GM12878 (cell line): ENCODE measurements at regions not wholly inside any gene's neighbourhood (a gene's known extent, or its start where the extent isn't known, plus 50 kb on each side); places are given as distances from the start of the nearest gene placed in this dataset.

Source experiments
- ATAC-seq: fragments of 200-7000 bp; cut with Tn5 transposase; 3 replicates; pipeline ENCODE4 v1.9.1; 2020; ENCODE audit warnings: mild to moderate bottlenecking, moderate library complexity
- BruUV-seq: library from RNA; stranded (reverse); fragments of 400-500 nt; replicated peaks from 2 replicates; lab custom pipeline; 2021; lab: Mats Ljungman, UMichigan
- CTCF ChIA-PET: fragments of 300-600 bp; sonication (Branson Sonifier 250); formaldehyde crosslinking; extraction: SDS; loops from one replicate; lab custom pipeline; 2021; ENCODE audit warnings: inconsistent platforms; lab: Yijun Ruan, JAX
- POLR2A ChIA-PET: fragments of 350-600 bp; formaldehyde crosslinking; extraction: SDS; loops from one replicate; lab custom pipeline; 2021; ENCODE audit warnings: inconsistent platforms; lab: Charles Lee
- RAD21 ChIA-PET: fragments of 300-600 bp; sonication (Branson Sonifier 250); formaldehyde crosslinking; loops from one replicate; lab custom pipeline; 2023; ENCODE audit warnings: antibody characterized with exemption; ENCODE audit not compliant: unreplicated experiment; lab: Charles Lee
- SMC1A ChIA-PET: fragments of 300-600 bp; sonication (Branson Sonifier 250); formaldehyde crosslinking; loops from one replicate; lab custom pipeline; 2023; ENCODE audit not compliant: unreplicated experiment, uncharacterized antibody; lab: Charles Lee
- DNase-seq: peaks from one replicate; pipeline ENCODE4 v3.0.0-alpha.2; 2011; ENCODE audit warnings: low read depth, low spot score
- FAIRE-seq: peaks from 3 replicates; lab custom pipeline; 2011; peaks lifted over from hg19 to GRCh38; lab: Jason Lieb, UNC
- H2AFZ ChIP-seq: 2 replicates; pipeline ENCODE4 v1.6.0; 2011; ENCODE audit warnings: low read depth, low read length, control low read depth; ENCODE audit not compliant: control insufficient read depth
- H3K27ac ChIP-seq: 2 replicates; pipeline ENCODE4 v1.5.1; 2011; ENCODE audit warnings: control low read depth; ENCODE audit not compliant: control insufficient read depth, insufficient read depth
- H3K27me3 ChIP-seq, 2 experiments: replicated peaks in 1 of 2; 2 replicates each; pipeline versions ENCODE4 v1.6.0 to v1.6.1; 2011; ENCODE audit warnings: low read length in 1 of 2; ENCODE audit not compliant: control insufficient read depth in 2 of 2, insufficient read depth in 2 of 2
- H3K36me3 ChIP-seq, 2 experiments: 2 replicates each; pipeline ENCODE4 v1.5.1; 2011; ENCODE audit warnings: low read length in 1 of 2; ENCODE audit not compliant: control insufficient read depth in 2 of 2, insufficient read depth in 2 of 2
- H3K4me1 ChIP-seq: 2 replicates; pipeline ENCODE4 v1.6.1; 2011; ENCODE audit warnings: mild to moderate bottlenecking, low read length, moderate library complexity, mixed read lengths; ENCODE audit not compliant: control insufficient read depth, insufficient read depth
- H3K4me2 ChIP-seq: 2 replicates; pipeline ENCODE4 v1.6.0; 2011; ENCODE audit warnings: control low read depth; ENCODE audit not compliant: control insufficient read depth, insufficient read depth
- H3K4me3 ChIP-seq: fragments of 200-600 bp; sonication (generic); 2 replicates; pipeline ENCODE4 v1.5.1; 2016
- H3K79me2 ChIP-seq: 2 replicates; pipeline ENCODE4 v1.6.0; 2011; ENCODE audit warnings: low read length; ENCODE audit not compliant: control insufficient read depth, insufficient read depth
- H3K9ac ChIP-seq: 2 replicates; pipeline ENCODE4 v1.8.0; 2011; ENCODE audit warnings: low read length, control low read depth, mixed read lengths; ENCODE audit not compliant: control insufficient read depth, insufficient read depth
- H3K9me3 ChIP-seq: replicated peaks from 3 replicates; pipeline ENCODE4 v1.5.1; 2011; ENCODE audit warnings: mild to moderate bottlenecking, low read length; ENCODE audit not compliant: control insufficient read depth, insufficient read depth
- H4K20me1 ChIP-seq: 2 replicates; pipeline ENCODE4 v1.6.0; 2011; ENCODE audit not compliant: control insufficient read depth, insufficient read depth
- ATF2 ChIP-seq: IDR thresholded peaks from 2 replicates; pipeline ENCODE4 v1.6.1; 2012; ENCODE audit warnings: low read length, inconsistent platforms
- BACH1 ChIP-seq: fragments of 450-650 bp; IDR thresholded peaks from 2 replicates; pipeline ENCODE4 v1.6.1; 2017; ENCODE audit warnings: mild to moderate bottlenecking, borderline replicate concordance
- IKZF1 ChIP-seq: fragments of 450-650 bp; conservative IDR thresholded peaks from 2 replicates; pipeline ENCODE4 v1.6.1; 2017; ENCODE audit warnings: antibody characterized with exemption, mild to moderate bottlenecking
- RAD51 ChIP-seq: fragments of 450-650 bp; IDR thresholded peaks from 2 replicates; pipeline ENCODE4 v1.6.1; 2016; ENCODE audit warnings: moderate library complexity, mild to moderate bottlenecking, inconsistent platforms
- RBBP5 ChIP-seq: fragments of 200-600 bp; sonication (generic); conservative IDR thresholded peaks from 2 replicates; pipeline ENCODE4 v1.6.1; 2016
- ZBTB33 ChIP-seq: fragments of 450-650 bp; IDR thresholded peaks from 2 replicates; pipeline ENCODE4 v1.6.1; 2017; ENCODE audit warnings: mild to moderate bottlenecking
- ZNF207 ChIP-seq: fragments of 450-650 bp; IDR thresholded peaks from 2 replicates; pipeline ENCODE4 v1.6.1; 2014; ENCODE audit warnings: antibody characterized with exemption, mild to moderate bottlenecking, borderline replicate concordance
- WGBS: methylation state at CpG from one replicate; pipeline ENCODE4 v1.1.6; 2016; ENCODE audit warnings: low lambda C conversion rate; ENCODE audit not compliant: insufficient replicate concordance, insufficient coverage; ENCODE audit errors: missing lambda C conversion rate; 5-methylcytosine and 5-hydroxymethylcytosine counted together
- in situ Hi-C: fragments of 300-500 bp; cut with MboI; formaldehyde crosslinking; loops from 9 replicates; pipeline ENCODE4 v1.14.3; 2018; ENCODE audit warnings: mixed read lengths
- intact Hi-C: fragments of 100-400 bp; cut with micrococcal nuclease; formaldehyde crosslinking; loops from one replicate; pipeline ENCODE4 v1.14.2; 2022; ENCODE audit not compliant: unreplicated experiment
- TF ChIP-seq, protein P1 (sequence below): fragments of 450-650 bp; IDR thresholded peaks from 2 replicates; pipeline ENCODE4 v1.6.1; 2016; ENCODE audit warnings: mild to moderate bottlenecking, moderate library complexity, borderline replicate concordance

DNA sequence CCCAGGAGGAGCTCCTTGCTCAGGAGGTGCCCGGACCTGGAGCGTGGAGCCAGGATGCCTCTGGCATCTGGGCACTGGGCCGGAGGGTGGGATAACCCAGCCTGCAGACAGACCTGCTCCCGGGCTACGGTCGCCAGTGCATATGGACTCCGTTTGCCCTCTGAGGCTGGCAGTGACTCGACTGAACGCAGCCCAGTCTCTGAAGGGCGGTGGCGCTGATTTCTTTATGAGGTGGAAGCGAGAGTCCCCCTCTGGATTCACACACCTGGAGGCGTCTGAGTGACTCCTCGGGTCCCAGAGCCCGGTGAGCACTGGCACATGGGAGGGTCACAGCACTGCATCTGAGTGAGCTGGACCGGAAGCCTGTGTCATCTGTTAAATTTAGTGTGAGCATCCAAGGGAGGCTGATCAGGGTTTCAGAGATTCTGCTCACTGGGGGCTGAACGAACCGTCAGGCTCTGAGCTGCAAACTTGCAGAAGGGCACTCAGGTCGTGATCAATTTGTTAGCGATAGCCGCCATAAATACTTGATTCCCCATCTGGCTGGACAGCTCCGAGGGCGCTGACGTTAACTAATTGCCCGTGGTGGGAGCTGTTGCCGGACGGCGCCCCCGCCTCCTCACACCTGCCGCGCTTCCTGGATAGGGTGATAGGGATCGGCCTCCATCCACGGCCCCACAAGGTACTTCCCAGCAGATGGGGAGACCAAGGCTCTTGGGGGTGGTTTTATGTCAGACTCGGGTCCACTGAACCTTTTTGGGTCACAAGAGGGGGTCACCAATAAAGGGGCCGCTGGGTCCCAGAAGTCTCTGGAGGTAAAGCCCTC, 60.7 kb upstream of the TTC34 start:
- BruUV-seq: no TSS peak
- Histone ChIP-seq H2AFZ (no peak overlapping the region), H3K9ac (no peak overlapping the region), H3K27me3 (no peaks in the 10 kb centered on the region), H3K9me3 (no peaks in the 10 kb centered on the region; the same call in 2 of the 3 replicates)
- no peak for DNase-seq
- SMC1A ChIA-PET: no interaction called here
- TF ChIP-seq, protein P1, sequence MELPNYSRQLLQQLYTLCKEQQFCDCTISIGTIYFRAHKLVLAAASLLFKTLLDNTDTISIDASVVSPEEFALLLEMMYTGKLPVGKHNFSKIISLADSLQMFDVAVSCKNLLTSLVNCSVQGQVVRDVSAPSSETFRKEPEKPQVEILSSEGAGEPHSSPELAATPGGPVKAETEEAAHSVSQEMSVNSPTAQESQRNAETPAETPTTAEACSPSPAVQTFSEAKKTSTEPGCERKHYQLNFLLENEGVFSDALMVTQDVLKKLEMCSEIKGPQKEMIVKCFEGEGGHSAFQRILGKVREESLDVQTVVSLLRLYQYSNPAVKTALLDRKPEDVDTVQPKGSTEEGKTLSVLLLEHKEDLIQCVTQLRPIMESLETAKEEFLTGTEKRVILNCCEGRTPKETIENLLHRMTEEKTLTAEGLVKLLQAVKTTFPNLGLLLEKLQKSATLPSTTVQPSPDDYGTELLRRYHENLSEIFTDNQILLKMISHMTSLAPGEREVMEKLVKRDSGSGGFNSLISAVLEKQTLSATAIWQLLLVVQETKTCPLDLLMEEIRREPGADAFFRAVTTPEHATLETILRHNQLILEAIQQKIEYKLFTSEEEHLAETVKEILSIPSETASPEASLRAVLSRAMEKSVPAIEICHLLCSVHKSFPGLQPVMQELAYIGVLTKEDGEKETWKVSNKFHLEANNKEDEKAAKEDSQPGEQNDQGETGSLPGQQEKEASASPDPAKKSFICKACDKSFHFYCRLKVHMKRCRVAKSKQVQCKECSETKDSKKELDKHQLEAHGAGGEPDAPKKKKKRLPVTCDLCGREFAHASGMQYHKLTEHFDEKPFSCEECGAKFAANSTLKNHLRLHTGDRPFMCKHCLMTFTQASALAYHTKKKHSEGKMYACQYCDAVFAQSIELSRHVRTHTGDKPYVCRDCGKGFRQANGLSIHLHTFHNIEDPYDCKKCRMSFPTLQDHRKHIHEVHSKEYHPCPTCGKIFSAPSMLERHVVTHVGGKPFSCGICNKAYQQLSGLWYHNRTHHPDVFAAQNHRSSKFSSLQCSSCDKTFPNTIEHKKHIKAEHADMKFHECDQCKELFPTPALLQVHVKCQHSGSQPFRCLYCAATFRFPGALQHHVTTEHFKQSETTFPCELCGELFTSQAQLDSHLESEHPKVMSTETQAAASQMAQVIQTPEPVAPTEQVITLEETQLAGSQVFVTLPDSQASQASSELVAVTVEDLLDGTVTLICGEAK: no peak
- TF ChIP-seq IKZF1: no peak
- TF ChIP-seq RBBP5: no peak
- TF ChIP-seq ATF2: no peak
- no peak for TF ChIP-seq ZBTB33
- TF ChIP-seq RAD51: no peak
- TF ChIP-seq ZNF207: no peak
- no peak for TF ChIP-seq BACH1
- TF ChIP-seq, all 136 proteins: peak for 0
- Histone ChIP-seq H3K4me3 (no peak overlapping the region), H3K4me1 (no peaks in the 10 kb centered on the region), H4K20me1 (no peaks in the 10 kb centered on the region), H3K79me2 (no peaks in the 10 kb centered on the region), H3K36me3 (no peaks in the 10 kb centered on the region), H3K27ac (no peak overlapping the region), H3K4me2 (no peak overlapping the region)
- WGBS: 50% methylated on average over 34 of the region's 35 CpGs
- CTCF ChIA-PET: no interaction called here
- intact Hi-C loops (no loop called here), in situ Hi-C loops (no loop called here)
- ATAC-seq: no peak
- no peak for FAIRE-seq
- RAD21 ChIA-PET: no interaction called here
- POLR2A ChIA-PET: no interaction called here
